HG02943 (cell line): ENCODE measurements at regions not wholly inside any gene's neighbourhood (a gene's known extent, or its start where the extent isn't known, plus 50 kb on each side); places are given as distances from the start of the nearest gene placed in this dataset.

Experiments
- ATAC-seq: cut with Tn5 transposase; IDR thresholded peaks from one replicate; pipeline ENCODE4 v1.9.1; 2021; ENCODE audit warnings: mild to moderate bottlenecking, low read depth, moderate library complexity; ENCODE audit not compliant: unreplicated experiment

DNA sequence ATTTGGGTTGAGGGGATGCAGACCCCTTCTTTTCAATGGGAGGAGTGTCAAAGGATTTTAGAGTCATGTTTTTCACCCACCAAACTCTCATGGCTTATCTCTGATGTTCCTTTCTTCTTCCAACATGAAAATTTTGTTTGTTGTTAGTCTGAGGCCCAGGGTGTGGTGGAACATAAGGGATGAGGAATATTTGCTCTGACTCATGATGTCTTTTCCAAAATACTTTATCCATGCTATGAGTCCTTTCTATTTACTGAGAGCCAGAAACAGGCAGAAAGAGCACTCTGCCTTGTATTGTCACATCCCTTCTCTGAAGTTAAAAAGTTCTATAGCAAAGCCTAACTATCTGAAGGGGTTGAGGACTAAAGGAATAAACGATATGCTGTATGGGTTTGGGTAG is 61.6 kb upstream of the GYPA start:
- no peak for ATAC-seq

DNA sequence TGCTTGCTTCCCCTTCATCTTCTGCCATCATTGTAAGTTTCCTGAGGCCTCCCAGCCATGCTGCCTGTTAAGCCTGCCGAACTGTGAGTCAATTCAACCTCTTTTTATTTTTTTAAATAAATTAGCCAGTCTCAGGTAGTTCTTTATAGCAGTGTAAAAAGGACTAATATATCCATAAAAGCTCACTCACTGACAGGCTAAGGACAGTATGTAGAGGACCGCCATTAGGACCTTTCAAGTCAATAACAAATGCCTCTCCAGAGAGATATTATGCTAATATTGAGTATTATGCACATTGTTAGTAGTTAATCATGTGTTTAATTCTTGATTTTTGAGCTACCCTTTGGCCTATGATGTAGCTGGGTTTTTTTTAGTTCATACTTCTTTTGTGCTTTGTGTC is 62.6 kb upstream of the GYPA start:
- ATAC-seq, result no peak

DNA sequence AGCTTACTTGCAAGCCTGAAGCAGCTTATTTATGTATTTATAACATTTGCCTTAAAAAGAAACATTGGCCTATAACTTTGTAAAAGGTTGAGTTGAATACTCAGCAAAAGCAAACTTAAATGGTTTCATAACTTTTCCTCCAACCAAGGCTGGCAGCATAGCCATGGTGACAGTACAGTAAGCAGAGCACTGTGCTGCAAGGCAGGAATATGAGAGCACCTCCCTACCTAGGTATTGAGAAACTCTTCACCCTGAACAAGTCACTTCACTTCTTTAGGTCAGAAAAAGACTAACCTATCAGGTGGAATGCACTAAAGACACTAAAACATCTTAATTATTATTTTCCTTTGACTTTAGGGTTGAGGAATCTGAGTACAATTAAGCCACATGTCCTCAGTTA is 63.9 kb upstream of the GYPA start:
- no peak for ATAC-seq

- no peak for ATAC-seq
Observed at GRCh38 chr4:144206711-144207110, 66.2 kb upstream of the GYPA start.

DNA sequence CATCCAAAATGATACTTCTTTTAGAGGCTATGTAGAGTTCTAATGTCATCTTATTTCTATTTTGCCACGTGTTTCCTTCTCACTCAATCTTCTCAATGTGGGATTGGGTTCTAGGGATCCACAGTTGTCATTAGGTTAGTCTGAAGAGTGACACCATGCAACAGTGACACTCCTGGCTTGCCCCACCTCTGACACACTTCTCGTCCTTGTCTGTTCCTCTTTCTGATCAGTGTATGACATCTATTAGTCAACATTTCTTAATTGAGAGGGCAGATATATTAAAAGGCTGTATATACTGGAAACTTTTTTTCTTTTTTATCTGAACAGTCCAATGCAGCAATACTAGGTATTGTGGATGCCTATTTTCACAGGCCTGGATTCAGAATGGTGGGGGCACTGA is 67.6 kb upstream of the GYPA start:
- ATAC-seq, result no peak

DNA sequence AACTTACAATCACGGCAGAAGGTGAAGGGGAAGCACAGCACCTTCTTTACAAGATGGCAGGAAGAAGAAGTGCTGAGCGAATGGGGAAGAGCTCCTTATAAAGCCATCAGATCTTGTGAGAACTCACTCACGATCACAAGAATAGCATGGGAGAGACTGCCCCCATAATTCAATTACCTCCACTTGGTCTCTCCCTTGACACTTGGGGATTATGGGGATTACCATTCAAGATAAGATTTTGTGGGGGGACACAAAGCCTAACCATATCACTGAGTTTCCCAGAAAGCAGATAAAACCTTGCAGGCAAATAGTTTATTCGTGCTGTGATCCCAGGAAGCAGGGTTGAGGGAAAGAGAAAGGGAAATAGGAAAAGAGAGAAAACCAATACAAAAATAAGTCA is 69.0 kb upstream of the GYPA start:
- no peak for ATAC-seq

DNA sequence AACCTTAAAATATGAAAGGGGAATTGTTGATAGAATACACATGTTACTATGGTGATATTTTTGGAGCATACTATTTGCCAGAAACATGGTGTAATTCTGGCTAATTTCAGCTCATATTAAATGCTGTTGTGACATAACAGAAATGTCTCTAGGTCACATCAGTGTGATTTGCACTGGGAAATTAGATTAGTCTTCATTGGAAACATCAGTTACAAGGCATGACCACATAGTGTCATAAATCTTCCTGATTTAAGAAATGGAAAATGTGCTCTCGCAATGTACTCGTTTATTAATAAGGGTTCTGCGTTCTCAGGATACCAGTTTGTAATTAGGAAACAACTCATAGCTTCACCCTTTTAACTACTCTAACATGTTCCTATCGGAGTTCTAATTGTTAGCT is 72.9 kb upstream of the GYPA start:
- no peak for ATAC-seq

- ATAC-seq, result no peak
Observed at GRCh38 chr4:144223149-144223548, 82.6 kb upstream of the GYPA start.

GRCh38 chr4:144223661-144224060 is 83.1 kb upstream of the GYPA start:
- no peak for ATAC-seq

DNA sequence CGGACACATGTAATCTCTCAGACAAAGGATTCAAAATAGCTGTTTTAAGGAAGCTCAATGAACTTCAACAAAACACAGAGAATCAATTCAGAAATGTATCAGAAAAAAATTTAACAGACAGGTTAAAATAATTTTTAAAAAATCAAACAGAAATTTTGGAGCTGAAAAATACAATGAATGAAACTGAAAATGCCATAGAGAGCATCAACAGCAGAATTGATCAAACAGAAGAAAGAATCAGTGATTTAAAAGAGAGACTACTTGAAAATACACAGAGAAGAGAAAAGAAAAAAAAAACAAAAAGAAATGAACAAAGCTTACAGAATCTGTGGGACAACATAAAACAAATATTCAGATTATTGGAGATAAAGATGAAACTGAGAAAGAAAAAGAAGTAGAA is 118.8 kb upstream of the GYPA start:
- ATAC-seq, result no peak

DNA sequence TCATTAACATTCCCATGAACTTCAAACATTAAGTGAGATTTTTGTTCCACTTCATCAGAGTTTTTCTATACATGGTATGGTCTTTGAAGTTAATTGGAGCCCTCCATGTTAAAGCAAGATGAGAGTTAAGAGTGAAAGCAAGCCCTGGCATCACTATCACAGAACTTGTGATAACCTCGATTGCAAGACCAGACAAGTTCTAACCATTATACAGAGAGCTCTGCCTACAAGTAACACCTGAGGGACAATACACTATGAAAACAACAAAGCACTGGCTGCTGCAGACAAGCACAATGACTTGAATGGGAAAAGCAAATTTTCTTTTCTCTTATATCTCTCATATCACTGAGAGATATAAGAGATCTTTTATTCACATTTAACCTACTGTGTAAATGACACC is 126.6 kb upstream of the GYPA start:
- no peak for ATAC-seq

GRCh38 chr4:144280688-144281087 is 140.2 kb upstream of the GYPA start:
- ATAC-seq, result no peak

DNA sequence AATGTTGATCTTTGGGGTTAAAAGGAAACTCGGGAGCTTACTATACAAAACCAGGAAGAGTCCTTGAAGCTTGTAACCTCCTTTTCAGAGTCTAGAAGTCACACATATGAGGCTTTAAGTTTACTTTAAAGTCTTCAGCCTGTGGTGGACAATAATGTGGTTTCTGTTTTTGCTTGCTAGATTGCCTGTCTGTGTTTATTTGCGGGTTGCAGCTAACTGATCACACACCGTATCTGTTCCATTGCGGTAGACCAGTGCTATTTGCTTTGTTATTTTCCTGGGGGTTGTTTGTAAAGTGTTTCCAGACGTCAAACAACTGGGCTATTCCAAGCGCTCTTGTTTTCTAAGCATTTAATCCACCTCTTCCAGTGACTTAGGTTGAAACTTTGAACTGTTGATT is 143.0 kb upstream of the GYPA start:
- ATAC-seq, result no peak

DNA sequence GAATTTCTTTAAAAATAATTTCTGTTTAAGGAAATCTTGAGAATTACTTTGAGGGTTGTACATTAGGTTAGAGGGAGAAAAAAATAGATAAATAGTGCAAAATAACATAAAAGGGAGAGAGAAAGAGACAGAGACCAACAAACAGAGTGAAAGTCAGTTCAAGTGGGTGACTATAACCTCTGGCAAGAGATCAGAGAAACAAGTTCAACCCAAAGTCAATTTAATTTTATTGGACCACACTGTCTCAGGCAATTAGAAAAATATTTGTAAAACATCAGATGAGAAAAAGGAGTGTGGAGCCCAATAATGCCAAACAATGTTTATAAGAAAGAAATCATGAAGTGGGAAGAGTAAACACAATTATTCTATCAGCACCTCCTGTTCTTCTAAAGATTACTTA is 143.5 kb upstream of the GYPA start:
- ATAC-seq, result no peak

GRCh38 chr4:144288011-144288903 is 147.7 kb upstream of the GYPA start:
- no peak for ATAC-seq

GRCh38 chr4:144289667-144290428 is 149.3 kb upstream of the GYPA start:
- no peak for ATAC-seq

GRCh38 chr4:144291164-144291563 is 150.6 kb upstream of the GYPA start:
- no peak for ATAC-seq

GRCh38 chr4:144294211-144294610 is 153.7 kb upstream of the GYPA start:
- no peak for ATAC-seq

DNA sequence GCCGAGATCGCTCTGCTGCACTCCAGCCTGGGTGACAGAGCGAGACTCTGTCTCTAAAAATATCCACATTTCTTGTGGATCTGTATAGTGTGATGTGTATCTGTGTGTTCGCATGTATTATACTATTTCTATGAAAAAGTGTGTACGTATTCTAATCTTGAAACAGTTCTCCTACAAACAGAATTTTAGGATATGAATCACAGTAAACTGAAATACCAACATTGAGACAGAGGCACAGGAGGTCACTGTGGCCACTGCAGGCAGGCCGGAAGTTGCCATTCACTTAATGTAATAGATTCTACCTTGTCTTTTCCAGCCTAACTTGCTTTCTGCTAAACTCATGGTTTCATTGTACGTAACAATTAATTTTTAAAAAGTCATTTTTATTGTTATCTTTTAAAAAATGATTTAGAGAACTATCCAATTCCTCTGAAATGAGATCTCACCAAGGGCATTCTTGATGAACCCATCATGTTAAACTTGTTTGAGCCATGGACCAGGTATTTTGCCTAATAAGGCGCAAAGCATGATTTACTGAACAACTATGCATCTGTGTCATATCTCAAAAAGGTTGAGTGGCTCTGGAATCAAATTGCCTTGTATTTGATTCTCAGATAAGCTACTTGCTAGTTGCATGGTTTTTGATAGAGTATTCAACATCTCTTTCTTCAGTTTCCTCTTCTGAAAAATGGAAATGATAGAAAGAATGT is 154.9 kb upstream of the GYPA start:
- ATAC-seq, result no peak

- no peak for ATAC-seq
Observed at GRCh38 chr4:144296941-144297340, 156.4 kb upstream of the GYPA start.

DNA sequence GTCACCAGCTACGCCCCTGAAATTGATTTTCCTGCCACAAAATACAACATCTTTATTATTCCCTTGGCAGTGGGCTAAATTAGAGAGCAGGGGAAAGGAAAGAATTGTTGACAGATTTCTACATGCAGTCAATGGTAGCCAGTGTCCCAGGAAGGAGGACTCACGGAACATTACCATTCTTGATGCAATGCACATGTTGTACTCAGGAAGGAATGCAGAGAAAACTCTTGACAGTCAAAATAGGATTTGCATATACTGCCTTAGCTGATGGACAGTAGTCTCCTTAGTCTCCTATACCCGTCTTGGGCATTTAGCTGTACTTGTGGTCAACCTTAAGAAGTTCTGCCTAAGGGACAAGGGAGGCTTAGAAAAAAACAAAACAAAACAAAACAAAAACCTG is 158.0 kb upstream of the GYPA start:
- no peak for ATAC-seq
